ENCODE measurements at regions not wholly inside any gene's neighbourhood (a gene's known extent, or its start where the extent isn't known, plus 50 kb on each side); places are given as distances from the start of the nearest gene placed in this dataset.

GRCh38 chr20:42005211-42005610 lies 387.0 kb upstream of the CHD6 start:
- TF ChIP-seq, protein P1, sequence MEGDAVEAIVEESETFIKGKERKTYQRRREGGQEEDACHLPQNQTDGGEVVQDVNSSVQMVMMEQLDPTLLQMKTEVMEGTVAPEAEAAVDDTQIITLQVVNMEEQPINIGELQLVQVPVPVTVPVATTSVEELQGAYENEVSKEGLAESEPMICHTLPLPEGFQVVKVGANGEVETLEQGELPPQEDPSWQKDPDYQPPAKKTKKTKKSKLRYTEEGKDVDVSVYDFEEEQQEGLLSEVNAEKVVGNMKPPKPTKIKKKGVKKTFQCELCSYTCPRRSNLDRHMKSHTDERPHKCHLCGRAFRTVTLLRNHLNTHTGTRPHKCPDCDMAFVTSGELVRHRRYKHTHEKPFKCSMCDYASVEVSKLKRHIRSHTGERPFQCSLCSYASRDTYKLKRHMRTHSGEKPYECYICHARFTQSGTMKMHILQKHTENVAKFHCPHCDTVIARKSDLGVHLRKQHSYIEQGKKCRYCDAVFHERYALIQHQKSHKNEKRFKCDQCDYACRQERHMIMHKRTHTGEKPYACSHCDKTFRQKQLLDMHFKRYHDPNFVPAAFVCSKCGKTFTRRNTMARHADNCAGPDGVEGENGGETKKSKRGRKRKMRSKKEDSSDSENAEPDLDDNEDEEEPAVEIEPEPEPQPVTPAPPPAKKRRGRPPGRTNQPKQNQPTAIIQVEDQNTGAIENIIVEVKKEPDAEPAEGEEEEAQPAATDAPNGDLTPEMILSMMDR (IDR thresholded peaks at IDR 0.05) = no peak
- no peak for TF ChIP-seq POLR2A (IDR thresholded peaks at IDR 0.05)

Data from Peyer's patch (tissue), 4 donors.